Muscle layer of duodenum (tissue), 2 donors: ENCODE measurements at regions not wholly inside any gene's neighbourhood (a gene's known extent, or its start where the extent isn't known, plus 50 kb on each side); places are given as distances from the start of the nearest gene placed in this dataset.

ENCODE experiments used
- H3K27ac ChIP-seq: one replicate; pipeline ENCODE4 v1.7.0; 2013; ENCODE audit warnings: mild to moderate bottlenecking, low read length
- H3K27me3 ChIP-seq: one replicate; pipeline ENCODE4 v1.7.0; 2013; ENCODE audit warnings: low read depth, mild to moderate bottlenecking, control low read depth, low read length
- H3K36me3 ChIP-seq, 2 donors: one replicate each; pipeline ENCODE4 v1.7.0; 2013; ENCODE audit warnings: low read length in 2 of 2, control low read depth in 1 of 2, mild to moderate bottlenecking in 1 of 2; ENCODE audit not compliant: insufficient read depth in 2 of 2, control insufficient read depth in 1 of 2
- H3K4me1 ChIP-seq, 2 donors: one replicate each; pipeline ENCODE4 v1.7.0; 2013; ENCODE audit warnings: low read length in 2 of 2, mild to moderate bottlenecking in 2 of 2, control low read depth in 1 of 2, moderate library complexity in 1 of 2; ENCODE audit not compliant: insufficient read depth in 2 of 2, control insufficient read depth in 1 of 2
- H3K4me3 ChIP-seq, 2 donors: one replicate each; pipeline ENCODE4 v1.7.0; 2013; ENCODE audit warnings: low read length in 2 of 2, low read depth in 1 of 2, mild to moderate bottlenecking in 1 of 2
- H3K9me3 ChIP-seq, 2 donors: one replicate each; pipeline ENCODE4 v1.7.0; 2013; ENCODE audit warnings: low read length in 2 of 2, control low read depth in 1 of 2, mild to moderate bottlenecking in 1 of 2; ENCODE audit not compliant: control insufficient read depth in 1 of 2
- donor health status: healthy.

DNA sequence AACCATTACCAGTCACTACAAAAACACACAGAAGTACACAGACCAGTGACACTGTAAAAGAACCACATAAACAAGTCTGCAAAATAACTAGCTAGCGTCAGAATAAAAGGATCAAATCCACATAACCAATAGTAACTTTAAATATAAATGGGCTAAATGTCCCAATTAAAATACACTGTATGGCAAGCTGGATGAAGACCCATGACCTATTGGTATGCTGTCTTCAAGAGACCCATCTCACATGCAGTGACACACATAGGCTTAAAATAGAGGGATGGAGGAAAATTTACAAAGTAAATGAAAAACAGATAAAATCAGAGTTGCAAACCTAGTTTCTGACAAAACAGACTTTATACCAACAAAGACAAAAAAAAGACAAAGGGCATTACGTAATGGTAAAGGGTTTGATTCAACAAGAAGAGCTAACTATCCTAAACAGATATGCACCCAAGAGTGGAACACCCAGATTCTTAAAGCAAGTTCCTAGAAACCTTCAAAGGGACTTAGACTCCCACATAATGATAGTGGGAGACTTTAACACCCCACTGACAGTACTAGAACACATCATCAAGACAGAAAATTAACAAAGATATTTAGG is 196.9 kb downstream of the TBX15 start:
- H3K9me3 ChIP-seq = peaks cover 5 to 16% of the 10 kb centered on the region in 2 donors
- H3K27me3 ChIP-seq = no peaks in the 10 kb centered on the region
- H3K4me3 ChIP-seq = no peak overlapping the region
- no peak overlapping the region for H3K27ac ChIP-seq
- no peaks in the 10 kb centered on the region for H3K4me1 ChIP-seq
- H3K36me3 ChIP-seq = no peaks in the 10 kb centered on the region

DNA sequence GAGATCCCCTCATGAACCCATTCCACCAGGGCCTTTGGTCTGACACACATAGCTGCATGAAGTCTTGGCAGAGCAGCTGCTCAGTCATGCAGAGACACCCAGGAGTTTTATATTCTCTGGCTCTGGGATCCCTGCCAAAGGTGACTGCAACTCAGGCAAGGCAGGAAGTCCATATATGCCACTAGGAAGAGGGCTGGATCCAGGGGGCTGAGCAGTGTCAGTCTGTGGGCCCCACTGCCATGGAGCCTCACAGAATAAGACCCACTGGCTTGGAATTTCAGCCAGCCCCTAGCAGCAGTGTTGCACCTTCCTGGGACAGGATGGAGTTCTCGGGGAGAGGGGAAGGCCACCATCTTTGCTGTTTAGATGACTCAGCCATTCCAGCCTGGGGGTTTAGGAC is 199.7 kb downstream of the TBX15 start:
- no peak overlapping the region for H3K27ac ChIP-seq
- H3K27me3 ChIP-seq = no peaks in the 10 kb centered on the region
- no peak overlapping the region for H3K4me3 ChIP-seq
- H3K9me3 ChIP-seq = peaks cover 5 to 16% of the 10 kb centered on the region in 2 donors
- H3K4me1 ChIP-seq = no peaks in the 10 kb centered on the region
- H3K36me3 ChIP-seq = no peaks in the 10 kb centered on the region

DNA sequence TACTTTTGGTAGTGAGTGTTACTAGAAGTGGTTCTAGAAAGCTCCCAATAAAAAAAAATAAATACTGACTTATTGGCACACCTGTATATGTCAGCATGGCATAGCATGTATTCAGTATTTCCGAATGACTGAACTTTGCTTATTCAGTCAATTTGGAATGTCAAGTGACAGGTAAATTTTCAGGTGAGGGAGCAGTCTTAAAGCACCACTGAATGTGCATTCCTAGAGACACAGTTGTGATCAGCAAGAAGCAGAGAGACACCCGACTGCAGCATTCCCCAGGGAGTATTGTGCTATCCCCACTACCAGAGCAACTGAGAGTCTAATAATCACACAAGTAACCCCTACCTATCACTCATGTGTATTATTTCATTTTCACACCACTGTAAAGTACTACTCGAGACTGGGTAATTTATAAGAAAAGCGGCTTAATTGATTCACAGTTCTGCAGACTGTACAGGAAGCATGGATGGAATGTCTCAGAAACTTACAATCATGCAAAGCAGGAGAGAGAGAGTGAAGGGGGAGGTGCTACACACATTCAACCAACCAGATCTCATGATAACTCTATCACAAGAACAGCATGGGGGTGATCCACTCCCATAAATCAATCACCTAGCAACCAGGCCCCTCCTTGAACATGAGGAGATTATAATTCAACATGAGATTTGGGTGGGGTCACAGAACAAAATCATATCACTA is 201.5 kb downstream of the TBX15 start:
- no peak overlapping the region for H3K4me3 ChIP-seq
- H3K27ac ChIP-seq = no peak overlapping the region
- no peaks in the 10 kb centered on the region for H3K27me3 ChIP-seq
- H3K9me3 ChIP-seq = peaks cover 5 to 10% of the 10 kb centered on the region in 2 donors
- H3K4me1 ChIP-seq = no peaks in the 10 kb centered on the region
- no peaks in the 10 kb centered on the region for H3K36me3 ChIP-seq

- Histone ChIP-seq H3K4me3 (no peak overlapping the region), H3K27me3 (no peaks in the 10 kb centered on the region), H3K9me3 (no peaks in the 10 kb centered on the region), H3K27ac (no peak overlapping the region), H3K36me3 (no peaks in the 10 kb centered on the region), H3K4me1 (no peaks in the 10 kb centered on the region)
Measured at GRCh38 chr1:118785246-118785645, 202.9 kb downstream of the TBX15 start.

DNA sequence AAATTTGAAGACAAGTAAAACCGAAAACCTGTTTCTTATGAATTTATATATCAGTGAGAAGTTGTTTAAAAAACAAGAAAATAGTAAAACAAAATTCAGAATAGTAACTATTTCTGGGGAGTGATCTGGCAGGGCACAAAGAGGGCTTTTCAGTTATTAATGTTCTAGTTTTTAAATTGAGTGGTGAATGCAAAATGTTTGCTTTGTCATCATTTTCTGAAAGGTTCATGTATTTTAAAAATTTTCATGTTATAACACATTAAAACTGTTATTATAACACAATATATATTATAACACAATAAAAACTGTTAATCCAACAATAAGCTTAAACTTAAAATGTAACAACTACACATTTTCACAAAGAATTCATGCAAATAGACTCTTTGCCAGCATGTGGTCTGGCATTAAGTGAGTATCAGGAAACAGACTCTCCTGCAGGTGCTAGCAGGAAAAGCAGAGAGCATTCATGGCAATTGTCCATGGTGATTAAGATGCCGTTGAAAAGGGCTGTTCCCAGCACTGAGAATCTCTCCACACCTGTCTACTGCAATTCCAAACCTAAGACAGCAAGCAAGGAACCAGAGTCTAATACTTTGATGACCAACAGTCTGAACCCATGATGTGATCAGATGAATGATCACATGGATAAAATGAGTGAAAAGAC is 204.9 kb downstream of the TBX15 start:
- H3K36me3 ChIP-seq = no peaks in the 10 kb centered on the region
- H3K27me3 ChIP-seq = no peaks in the 10 kb centered on the region
- no peaks in the 10 kb centered on the region for H3K9me3 ChIP-seq
- no peak overlapping the region for H3K4me3 ChIP-seq
- H3K4me1 ChIP-seq = no peaks in the 10 kb centered on the region
- no peak overlapping the region for H3K27ac ChIP-seq

GRCh38 chr1:118773656-118774055 is 214.5 kb downstream of the TBX15 start:
- no peaks in the 10 kb centered on the region for H3K36me3 ChIP-seq
- H3K27ac ChIP-seq = no peak overlapping the region
- peaks cover 0 to 2% of the 10 kb centered on the region in 2 donors for H3K9me3 ChIP-seq
- H3K4me1 ChIP-seq = no peaks in the 10 kb centered on the region
- H3K4me3 ChIP-seq = no peak overlapping the region
- H3K27me3 ChIP-seq = no peaks in the 10 kb centered on the region

GRCh38 chr1:118767971-118768370 is 220.2 kb downstream of the TBX15 start:
- Histone ChIP-seq H3K36me3 (no peaks in the 10 kb centered on the region), H3K27ac (no peak overlapping the region), H3K4me1 (peaks cover 0 to 3% of the 10 kb centered on the region in 2 donors), H3K4me3 (no peak overlapping the region), H3K9me3 (peaks cover 0 to 3% of the 10 kb centered on the region in 2 donors), H3K27me3 (no peaks in the 10 kb centered on the region)

DNA sequence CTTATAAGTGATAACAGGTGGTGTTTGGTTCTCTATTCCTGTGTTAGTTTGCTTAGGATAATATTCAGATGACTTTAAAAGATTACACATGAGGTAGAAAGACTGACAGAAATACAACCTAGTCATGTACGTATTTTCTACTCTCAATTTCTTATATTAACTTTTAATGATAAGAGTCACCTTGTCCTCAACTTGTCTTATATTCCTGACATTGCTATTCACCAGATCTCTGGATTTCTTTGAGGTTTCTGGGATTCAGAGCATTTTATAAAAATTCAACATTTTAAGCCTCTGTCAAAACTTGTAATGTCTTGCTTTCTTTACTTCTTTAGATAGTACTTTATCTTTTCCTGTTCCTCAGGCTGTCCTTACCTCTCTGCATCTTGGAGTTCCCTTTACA is 234.2 kb downstream of the TBX15 start:
- no peaks in the 10 kb centered on the region for H3K4me1 ChIP-seq
- no peak overlapping the region for H3K4me3 ChIP-seq
- no peak overlapping the region for H3K27ac ChIP-seq

DNA sequence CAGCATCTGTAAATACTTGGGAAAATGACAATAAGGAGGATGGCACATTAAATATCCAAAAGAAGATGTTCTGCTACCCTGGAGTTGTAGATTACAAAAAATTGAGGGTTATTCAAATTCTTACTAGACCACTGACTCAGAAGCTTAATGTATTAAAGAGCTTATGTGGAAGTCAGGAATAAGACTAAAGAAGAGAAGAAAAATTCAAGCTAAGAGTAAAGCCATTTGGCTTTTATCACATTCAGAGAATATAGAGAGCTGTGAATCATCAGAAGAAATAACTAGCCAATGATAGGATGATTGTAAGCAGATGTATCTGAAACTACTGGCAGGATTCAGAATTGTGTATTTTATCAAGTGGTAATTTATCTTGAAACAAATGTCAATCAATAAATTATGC is 237.0 kb downstream of the TBX15 start:
- Histone ChIP-seq H3K36me3 (no peaks in the 10 kb centered on the region), H3K9me3 (no peaks in the 10 kb centered on the region), H3K27me3 (no peaks in the 10 kb centered on the region), H3K27ac (no peak overlapping the region), H3K4me3 (no peak overlapping the region), H3K4me1 (no peaks in the 10 kb centered on the region)

More for the DNA sequence above, 234.2 kb downstream of the TBX15 start:
- no peaks in the 10 kb centered on the region for H3K9me3 ChIP-seq
- no peaks in the 10 kb centered on the region for H3K36me3 ChIP-seq
- no peaks in the 10 kb centered on the region for H3K27me3 ChIP-seq

- H3K27ac ChIP-seq = no peak overlapping the region
- H3K27me3 ChIP-seq = no peaks in the 10 kb centered on the region
- no peaks in the 10 kb centered on the region for H3K4me1 ChIP-seq
- H3K36me3 ChIP-seq = no peaks in the 10 kb centered on the region
- H3K4me3 ChIP-seq = no peak overlapping the region
- no peaks in the 10 kb centered on the region for H3K9me3 ChIP-seq
Measured at GRCh38 chr1:118744420-118744819, 243.7 kb downstream of the TBX15 start.

GRCh38 chr1:118739501-118739900 is 248.6 kb downstream of the TBX15 start:
- no peak overlapping the region for H3K27ac ChIP-seq

More at GRCh38 chr1:118739501-118739900, 248.6 kb downstream of the TBX15 start:
- H3K36me3 ChIP-seq = no peaks in the 10 kb centered on the region
- H3K27me3 ChIP-seq = no peaks in the 10 kb centered on the region
- no peak overlapping the region for H3K4me3 ChIP-seq
- no peaks in the 10 kb centered on the region for H3K9me3 ChIP-seq
- no peaks in the 10 kb centered on the region for H3K4me1 ChIP-seq
